ENCODE measurements at regions not wholly inside any gene's neighbourhood (a gene's known extent, or its start where the extent isn't known, plus 50 kb on each side); places are given as distances from the start of the nearest gene placed in this dataset.

GRCh38 chr22:27632451-27633295 is 168.9 kb downstream of the MN1 start:
- TF ChIP-seq CTCF (IDR thresholded peaks at IDR 0.05) (no peak), POLR2A (IDR thresholded peaks at IDR 0.05) (no peak)

All from adrenal gland (tissue), 5 donors.